ENCODE measurements at regions not wholly inside any gene's neighbourhood (a gene's known extent, or its start where the extent isn't known, plus 50 kb on each side); places are given as distances from the start of the nearest gene placed in this dataset.

DNA sequence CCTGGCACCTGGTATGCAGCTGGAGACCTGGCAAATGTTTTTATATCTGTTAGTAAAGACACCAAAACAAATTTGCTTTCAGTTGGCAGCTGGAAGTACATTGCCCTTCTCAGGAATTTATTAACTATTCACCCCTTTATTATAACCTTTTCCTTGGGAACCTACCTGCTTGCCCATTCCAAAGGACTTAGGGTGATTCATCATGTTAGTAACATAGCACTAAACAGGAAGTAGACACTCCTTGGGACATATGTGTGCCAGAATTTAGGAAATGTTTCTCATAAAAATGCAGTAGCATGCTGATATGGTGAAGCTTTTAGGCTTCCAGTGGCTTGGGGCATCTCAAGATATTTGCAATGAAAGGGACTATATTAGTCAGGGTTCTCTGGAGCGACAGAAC lies 184.2 kb downstream of the DMAC1 start:
- CTCF ChIA-PET = no interaction called here
- H3K4me3 ChIP-seq (ENCODE audit: low read depth, low read length) = no peak overlapping the region
- no peak for DNase-seq (ENCODE audit: low read depth, low spot score)
- POLR2A ChIA-PET = no interaction called here
- TF ChIP-seq, protein P1, sequence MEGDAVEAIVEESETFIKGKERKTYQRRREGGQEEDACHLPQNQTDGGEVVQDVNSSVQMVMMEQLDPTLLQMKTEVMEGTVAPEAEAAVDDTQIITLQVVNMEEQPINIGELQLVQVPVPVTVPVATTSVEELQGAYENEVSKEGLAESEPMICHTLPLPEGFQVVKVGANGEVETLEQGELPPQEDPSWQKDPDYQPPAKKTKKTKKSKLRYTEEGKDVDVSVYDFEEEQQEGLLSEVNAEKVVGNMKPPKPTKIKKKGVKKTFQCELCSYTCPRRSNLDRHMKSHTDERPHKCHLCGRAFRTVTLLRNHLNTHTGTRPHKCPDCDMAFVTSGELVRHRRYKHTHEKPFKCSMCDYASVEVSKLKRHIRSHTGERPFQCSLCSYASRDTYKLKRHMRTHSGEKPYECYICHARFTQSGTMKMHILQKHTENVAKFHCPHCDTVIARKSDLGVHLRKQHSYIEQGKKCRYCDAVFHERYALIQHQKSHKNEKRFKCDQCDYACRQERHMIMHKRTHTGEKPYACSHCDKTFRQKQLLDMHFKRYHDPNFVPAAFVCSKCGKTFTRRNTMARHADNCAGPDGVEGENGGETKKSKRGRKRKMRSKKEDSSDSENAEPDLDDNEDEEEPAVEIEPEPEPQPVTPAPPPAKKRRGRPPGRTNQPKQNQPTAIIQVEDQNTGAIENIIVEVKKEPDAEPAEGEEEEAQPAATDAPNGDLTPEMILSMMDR (IDR thresholded peaks at IDR 0.05; ENCODE audit: insufficient read depth, low read length, missing control alignments) = no peak

- no peak for DNase-seq (ENCODE audit: low read depth, low spot score)
- POLR2A ChIA-PET = no interaction called here
Observed at GRCh38 chr9:7613931-7614330, 185.6 kb downstream of the DMAC1 start.

GRCh38 chr9:7608261-7608660 lies 191.3 kb downstream of the DMAC1 start:
- no peak for DNase-seq (ENCODE audit: low read depth, low spot score)
- ChIA-PET POLR2A (no interaction called here), CTCF (no interaction called here)
- no peak overlapping the region for H3K4me3 ChIP-seq (ENCODE audit: low read depth, low read length)
- TF ChIP-seq, protein P1 (IDR thresholded peaks at IDR 0.05; ENCODE audit: insufficient read depth, low read length, missing control alignments) = no peak

More at GRCh38 chr9:7613931-7614330, 185.6 kb downstream of the DMAC1 start:
- no peak overlapping the region for H3K4me3 ChIP-seq (ENCODE audit: low read depth, low read length)
- CTCF ChIA-PET = no interaction called here
- TF ChIP-seq, protein P1 (IDR thresholded peaks at IDR 0.05; ENCODE audit: insufficient read depth, low read length, missing control alignments) = no peak

DNA sequence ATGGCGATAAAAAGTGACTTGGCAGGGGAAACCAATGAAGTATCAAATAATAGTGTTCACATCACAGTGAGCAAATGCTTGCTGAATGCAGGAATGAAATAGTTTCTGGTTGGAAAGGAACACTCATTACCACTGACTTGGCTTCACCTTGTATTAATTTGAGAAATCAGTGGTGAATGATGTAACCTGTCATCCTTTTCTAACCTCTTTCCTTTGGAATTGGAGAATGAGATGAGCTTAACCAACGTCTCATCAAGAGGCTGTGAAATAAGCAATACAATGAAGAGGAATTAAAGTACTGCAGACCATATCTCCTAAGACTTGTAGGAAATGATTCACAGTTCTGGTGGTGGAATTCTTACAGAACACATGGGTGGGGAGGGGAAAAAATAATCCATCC lies 192.2 kb downstream of the DMAC1 start:
- DNase-seq (ENCODE audit: low read depth, low spot score) = no peak
- POLR2A ChIA-PET = no interaction called here
- CTCF ChIA-PET = no interaction called here
- H3K4me3 ChIP-seq (ENCODE audit: low read depth, low read length) = no peak overlapping the region
- TF ChIP-seq, protein P1 (IDR thresholded peaks at IDR 0.05; ENCODE audit: insufficient read depth, low read length, missing control alignments) = no peak

DNA sequence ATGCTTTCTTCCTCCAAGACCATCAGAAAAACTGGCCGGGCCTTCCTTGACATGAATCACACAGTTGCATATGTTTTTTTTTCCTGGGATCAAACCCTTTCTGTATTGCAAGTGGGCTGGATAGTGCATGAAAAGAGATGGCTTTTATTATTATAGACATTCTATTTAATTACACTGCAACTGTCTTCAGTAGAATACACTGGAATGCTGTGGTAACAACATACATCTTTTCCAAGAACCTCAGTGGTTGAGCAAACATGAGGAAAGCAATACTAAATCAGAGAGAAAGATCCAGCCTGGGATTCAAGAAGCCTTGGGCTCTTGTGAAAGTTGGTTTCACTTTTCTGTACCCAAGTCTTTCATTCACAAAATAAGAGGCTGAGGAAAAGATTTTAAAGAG lies 193.0 kb downstream of the DMAC1 start:
- CTCF ChIA-PET = no interaction called here
- DNase-seq (ENCODE audit: low read depth, low spot score) = no peak
- H3K4me3 ChIP-seq (ENCODE audit: low read depth, low read length) = no peak overlapping the region
- TF ChIP-seq, protein P1 (IDR thresholded peaks at IDR 0.05; ENCODE audit: insufficient read depth, low read length, missing control alignments) = no peak
- POLR2A ChIA-PET = no interaction called here

- POLR2A ChIA-PET = no interaction called here
- TF ChIP-seq, protein P1 (IDR thresholded peaks at IDR 0.05; ENCODE audit: insufficient read depth, low read length, missing control alignments) = no peak
- CTCF ChIA-PET = no interaction called here
- H3K4me3 ChIP-seq (ENCODE audit: low read depth, low read length) = no peak overlapping the region
- DNase-seq (ENCODE audit: low read depth, low spot score) = no peak
Observed at GRCh38 chr9:7601739-7602138, 197.8 kb downstream of the DMAC1 start.
